Adrenal gland (tissue), 9 donors: ENCODE measurements at regions not wholly inside any gene's neighbourhood (a gene's known extent, or its start where the extent isn't known, plus 50 kb on each side); places are given as distances from the start of the nearest gene placed in this dataset.

Experiments used
- DNase-seq, 7 donors: peaks; one replicate each; pipeline ENCODE4 v3.0.0-alpha.2; 2019 to 2020
- H3K27ac ChIP-seq, 5 donors: fragments of 200-600 bp; sonication (generic) in 4 of 5; 1 replicate in 3 of 5; 2 replicates in 2 of 5; pipeline versions ENCODE4 v1.5.1 to v1.8.0; 2016 to 2020; ENCODE audit warnings: mild to moderate bottlenecking in 1 of 5
- H3K27me3 ChIP-seq: fragments of 200-600 bp; 2 replicates; pipeline ENCODE4 v1.8.0; 2021
- H3K36me3 ChIP-seq, 2 donors: fragments of 200-600 bp; replicated peaks in 1 of 2; 1 replicate in 1 of 2; 2 replicates in 1 of 2; pipeline versions ENCODE4 v1.5.1 to v1.8.0; 2018 to 2022
- H3K4me1 ChIP-seq, 2 donors: fragments of 200-600 bp; replicated peaks in 1 of 2; 1 replicate in 1 of 2; 2 replicates in 1 of 2; pipeline versions ENCODE4 v1.5.1 to v1.8.0; 2018 to 2021
- H3K4me3 ChIP-seq, 4 donors: fragments of 200-600 bp; sonication (generic) in 3 of 4; one replicate each; pipeline ENCODE4 v1.5.1; 2016 to 2018
- H3K9me3 ChIP-seq, 3 donors: fragments of 200-600 bp; sonication (generic) in 1 of 3; replicated peaks in 1 of 3; 1 replicate in 2 of 3; 2 replicates in 1 of 3; pipeline versions ENCODE4 v1.5.1 to v1.8.0; 2016 to 2021
- POLR2A ChIP-seq, 2 donors: fragments of 450-650 bp; IDR thresholded peaks; one replicate each; pipeline ENCODE4 v1.6.1; 2017; ENCODE audit warnings: antibody characterized with exemption in 2 of 2, mild to moderate bottlenecking in 2 of 2, moderate library complexity in 1 of 2
- WGBS, 4 donors: extraction: QIAGEN DNeasy Blood & Tissue Kit in 2 of 4; methylation state at CpG; one replicate each; pipeline versions ENCODE4 v1.1.5 to v1.1.7; 2013 to 2017; 5-methylcytosine and 5-hydroxymethylcytosine counted together
- intact Hi-C, 2 donors: fragments of 100-400 bp; cut with DNase I; formaldehyde crosslinking; loops; one replicate each; pipeline versions ENCODE4 v1.14.1 to v1.15.0; 2022 to 2023
- TF ChIP-seq, protein P1 (sequence below), 6 experiments: fragments of 450-650 bp in 4 of 6; fragments of 200-600 bp in 2 of 6; sonication (generic) in 1 of 6; IDR thresholded peaks; 1 replicate in 5 of 6; 2 replicates in 1 of 6; pipeline versions ENCODE4 v1.5.1 to v1.8.0; 2016 to 2021; ENCODE audit warnings: antibody characterized with exemption in 6 of 6, mild to moderate bottlenecking in 2 of 6, moderate library complexity in 1 of 6
- donor health status: healthy with polysubstance abuse.
- donor health status: Bipolar disorder and iron deficiency.
- donor health status: DM: yes; HTN: yes; CAD: no.
- donor health status: DM: no; HTN: no; CAD: no.
- donor health status: DM: no; HTN: no; CAD: no.

DNA sequence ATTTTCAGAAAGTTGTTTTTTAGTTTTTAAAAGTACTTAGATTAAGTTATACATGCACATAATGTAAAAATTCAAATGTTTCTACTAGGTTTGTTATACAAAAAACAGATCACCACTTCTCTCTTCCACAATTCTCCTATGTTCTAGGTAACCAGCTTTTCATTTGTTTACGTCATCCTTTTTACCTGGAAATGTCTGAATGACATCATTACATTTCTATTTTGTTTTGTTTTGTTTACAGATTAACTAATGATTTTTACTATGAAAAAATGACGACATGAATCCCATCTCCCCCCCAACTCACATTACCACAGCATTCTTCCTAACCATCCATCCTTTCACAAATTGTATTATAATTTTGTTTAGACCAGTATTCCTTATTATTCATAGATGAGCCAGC is 1709.2 kb downstream of the EFNA5 start:
- no peak overlapping the region for H3K4me3 ChIP-seq
- no peak overlapping the region for H3K27ac ChIP-seq
- WGBS, 4 donors, result 74 to 88% (median 79%) methylated on average over 2 of the region's 2 CpGs
- intact Hi-C loops, result no loop called here
- H3K36me3 ChIP-seq, result no peaks in the 10 kb centered on the region
- TF ChIP-seq, protein P1, sequence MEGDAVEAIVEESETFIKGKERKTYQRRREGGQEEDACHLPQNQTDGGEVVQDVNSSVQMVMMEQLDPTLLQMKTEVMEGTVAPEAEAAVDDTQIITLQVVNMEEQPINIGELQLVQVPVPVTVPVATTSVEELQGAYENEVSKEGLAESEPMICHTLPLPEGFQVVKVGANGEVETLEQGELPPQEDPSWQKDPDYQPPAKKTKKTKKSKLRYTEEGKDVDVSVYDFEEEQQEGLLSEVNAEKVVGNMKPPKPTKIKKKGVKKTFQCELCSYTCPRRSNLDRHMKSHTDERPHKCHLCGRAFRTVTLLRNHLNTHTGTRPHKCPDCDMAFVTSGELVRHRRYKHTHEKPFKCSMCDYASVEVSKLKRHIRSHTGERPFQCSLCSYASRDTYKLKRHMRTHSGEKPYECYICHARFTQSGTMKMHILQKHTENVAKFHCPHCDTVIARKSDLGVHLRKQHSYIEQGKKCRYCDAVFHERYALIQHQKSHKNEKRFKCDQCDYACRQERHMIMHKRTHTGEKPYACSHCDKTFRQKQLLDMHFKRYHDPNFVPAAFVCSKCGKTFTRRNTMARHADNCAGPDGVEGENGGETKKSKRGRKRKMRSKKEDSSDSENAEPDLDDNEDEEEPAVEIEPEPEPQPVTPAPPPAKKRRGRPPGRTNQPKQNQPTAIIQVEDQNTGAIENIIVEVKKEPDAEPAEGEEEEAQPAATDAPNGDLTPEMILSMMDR (IDR thresholded peaks at IDR 0.05), result no peak
- no peak for TF ChIP-seq POLR2A (IDR thresholded peaks at IDR 0.05)
- no peak for DNase-seq
- no peaks in the 10 kb centered on the region for H3K27me3 ChIP-seq
- H3K9me3 ChIP-seq, result no peaks in the 10 kb centered on the region
- H3K4me1 ChIP-seq, result no peaks in the 10 kb centered on the region

DNA sequence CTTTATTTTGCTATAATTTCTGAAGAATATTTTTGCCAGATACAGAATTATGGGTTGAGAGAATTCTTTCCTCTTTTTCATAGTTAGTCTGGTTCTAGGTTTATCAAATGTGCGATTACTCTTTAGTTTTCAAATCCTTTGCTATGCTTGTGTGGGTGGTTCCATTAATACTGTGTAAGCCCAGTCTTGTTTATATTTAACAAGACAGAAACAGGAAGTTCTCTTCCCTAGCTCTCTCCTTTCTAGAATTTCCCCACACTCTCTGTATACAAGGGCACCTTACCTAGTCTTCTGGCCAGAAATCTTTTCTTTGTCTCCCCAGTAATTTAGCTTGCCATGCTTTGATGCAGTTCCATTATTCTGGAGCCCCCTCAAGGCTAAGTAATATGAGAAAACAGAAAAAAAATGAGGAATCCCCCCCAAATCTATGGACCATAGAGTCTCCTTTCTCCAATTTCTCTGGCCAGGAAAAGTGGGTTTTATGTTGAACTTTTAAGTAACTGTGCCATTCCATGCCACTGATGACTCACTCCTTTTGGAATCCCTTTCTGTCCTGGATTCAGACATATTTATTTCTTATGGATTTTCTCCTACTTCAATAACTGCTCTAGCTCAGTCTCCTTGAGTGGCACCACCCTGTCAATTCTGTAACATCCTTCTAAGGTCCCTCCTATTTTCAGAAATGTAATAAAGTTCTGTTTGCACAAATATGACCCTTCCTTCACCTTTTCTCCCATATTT is 1714.1 kb downstream of the EFNA5 start:
- H3K36me3 ChIP-seq, result no peaks in the 10 kb centered on the region
- no peak overlapping the region for H3K27ac ChIP-seq
- H3K4me1 ChIP-seq, result no peaks in the 10 kb centered on the region
- intact Hi-C loops, result no loop called here
- no peak for DNase-seq
- WGBS, 4 donors, result 76 to 85% (median 79%) methylated on average over 1 of the region's 1 CpG
- no peak overlapping the region for H3K4me3 ChIP-seq
- no peaks in the 10 kb centered on the region for H3K27me3 ChIP-seq
- TF ChIP-seq, protein P1 (IDR thresholded peaks at IDR 0.05), result no peak
- no peak for TF ChIP-seq POLR2A (IDR thresholded peaks at IDR 0.05)
- H3K9me3 ChIP-seq, result no peaks in the 10 kb centered on the region

DNA sequence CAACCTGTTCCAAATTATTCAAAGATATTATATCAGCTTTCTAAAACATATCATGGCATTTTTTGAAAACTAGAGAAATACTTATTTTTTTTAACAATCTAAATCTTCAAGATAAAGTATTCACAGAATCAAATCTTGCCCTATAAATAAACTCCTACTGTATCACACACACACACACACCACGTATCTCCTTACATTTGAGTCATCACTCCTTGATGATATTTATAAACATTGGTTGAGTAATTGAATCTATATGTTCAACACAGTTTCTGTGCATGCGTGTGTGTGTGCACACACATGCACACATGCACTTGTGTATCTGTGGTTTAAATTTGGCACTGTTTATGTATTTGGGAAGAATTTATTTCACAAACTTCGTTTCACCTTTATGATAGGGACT is 1716.4 kb downstream of the EFNA5 start:
- H3K4me3 ChIP-seq, result no peak overlapping the region
- no peak overlapping the region for H3K27ac ChIP-seq
- no peaks in the 10 kb centered on the region for H3K27me3 ChIP-seq
- TF ChIP-seq POLR2A (IDR thresholded peaks at IDR 0.05), result no peak
- TF ChIP-seq, protein P1 (IDR thresholded peaks at IDR 0.05), result no peak
- intact Hi-C loops, result no loop called here
- 63 to 84% (median 73%) methylated on average over 3 of the region's 3 CpGs for WGBS, 4 donors
- DNase-seq, result no peak
- no peaks in the 10 kb centered on the region for H3K4me1 ChIP-seq
- no peaks in the 10 kb centered on the region for H3K9me3 ChIP-seq
- H3K36me3 ChIP-seq, result no peaks in the 10 kb centered on the region

DNA sequence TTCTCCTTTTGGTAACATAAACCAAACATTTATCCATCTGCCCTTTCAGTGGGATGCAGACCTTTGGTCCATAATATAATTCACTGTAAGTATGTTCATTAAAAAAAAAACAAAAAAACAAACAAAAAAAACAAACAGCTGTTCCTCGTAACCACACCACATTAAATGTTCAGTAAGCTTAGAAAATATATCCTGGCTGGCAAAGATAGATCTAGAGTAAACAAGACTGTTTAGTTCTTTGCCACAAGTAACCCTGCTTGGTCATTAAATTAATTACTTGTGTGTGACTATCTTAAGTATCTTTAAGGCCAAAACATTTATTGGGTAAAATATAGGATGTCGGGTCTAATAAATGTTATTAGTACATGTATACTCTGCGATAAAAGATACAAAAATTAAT is 1717.1 kb downstream of the EFNA5 start:
- no peak overlapping the region for H3K4me3 ChIP-seq
- H3K9me3 ChIP-seq, result no peaks in the 10 kb centered on the region
- no peaks in the 10 kb centered on the region for H3K36me3 ChIP-seq
- TF ChIP-seq, protein P1 (IDR thresholded peaks at IDR 0.05), result no peak
- TF ChIP-seq POLR2A (IDR thresholded peaks at IDR 0.05), result no peak
- H3K4me1 ChIP-seq, result no peaks in the 10 kb centered on the region
- intact Hi-C loops, result no loop called here
- 70 to 80% (median 76%) methylated on average over 3 of the region's 3 CpGs for whole genome bisulfite sequencing, 4 donors
- no peaks in the 10 kb centered on the region for H3K27me3 ChIP-seq
- no peak for DNase-seq
- H3K27ac ChIP-seq, result no peak overlapping the region
